GM13976 (cell line): ENCODE measurements at regions not wholly inside any gene's neighbourhood (a gene's known extent, or its start where the extent isn't known, plus 50 kb on each side); places are given as distances from the start of the nearest gene placed in this dataset.

Experiments
- DNase-seq: peaks from one replicate; pipeline ENCODE4 v3.0.0; 2012; ENCODE audit warnings: low spot score
- CTCF ChIP-seq: IDR thresholded peaks from 2 replicates; pipeline ENCODE4 v1.5.1; 2012; ENCODE audit warnings: borderline replicate concordance, mild to moderate bottlenecking; ENCODE audit not compliant: insufficient read depth; ENCODE audit errors: extremely low read depth, missing control alignments, control extremely low read depth
- in situ Hi-C: fragments of 300-500 bp; cut with MboI; formaldehyde crosslinking; loops from one replicate; pipeline ENCODE4 v1.12.0; 2022; ENCODE audit warnings: low sequenced_read_pairs, mixed read lengths, inconsistent platforms; ENCODE audit not compliant: unreplicated experiment

- no peak for DNase-seq
- TF ChIP-seq CTCF, result no peak
- in situ Hi-C loops, result no loop called here
Measured at GRCh38 chr1:115545791-115546733, 95.7 kb upstream of the VANGL1 start.

GRCh38 chr1:115545096-115545720 is 96.6 kb upstream of the VANGL1 start:
- in situ Hi-C loops, result no loop called here
- no peak for TF ChIP-seq CTCF
- DNase-seq, result no peak

GRCh38 chr1:115544131-115544530 is 97.6 kb upstream of the VANGL1 start:
- in situ Hi-C loops, result no loop called here
- no peak for TF ChIP-seq CTCF
- DNase-seq, result no peak

GRCh38 chr1:115543247-115543646 is 98.5 kb upstream of the VANGL1 start:
- DNase-seq, result no peak
- TF ChIP-seq CTCF, result no peak
- in situ Hi-C loops, result no loop called here

GRCh38 chr1:115539736-115540135 is 102.0 kb upstream of the VANGL1 start:
- in situ Hi-C loops, result no loop called here
- no peak for TF ChIP-seq CTCF
- DNase-seq, result no peak

GRCh38 chr1:115539061-115539460 is 102.7 kb upstream of the VANGL1 start:
- in situ Hi-C loops, result no loop called here
- TF ChIP-seq CTCF, result no peak
- no peak for DNase-seq
